Rectal smooth muscle tissue (tissue), 1 donor: ENCODE measurements at regions not wholly inside any gene's neighbourhood (a gene's known extent, or its start where the extent isn't known, plus 50 kb on each side); places are given as distances from the start of the nearest gene placed in this dataset.
A peak's percentile ranks its signal among the peaks of the same experiment; 100 is the strongest.

Experiments used
- H3K27ac ChIP-seq: one replicate; pipeline ENCODE4 v1.7.0; 2013; ENCODE audit warnings: low read depth, low read length, inconsistent platforms
- H3K27me3 ChIP-seq: one replicate; pipeline ENCODE4 v1.7.0; 2013; ENCODE audit warnings: low read length; ENCODE audit not compliant: control insufficient read depth, insufficient read depth
- H3K36me3 ChIP-seq: one replicate; pipeline ENCODE4 v1.7.0; 2013; ENCODE audit warnings: low read length; ENCODE audit not compliant: control insufficient read depth, insufficient read depth
- H3K4me1 ChIP-seq: one replicate; pipeline ENCODE4 v1.7.0; 2013; ENCODE audit warnings: low read length; ENCODE audit not compliant: control insufficient read depth, insufficient read depth
- H3K4me3 ChIP-seq: one replicate; pipeline ENCODE4 v1.7.0; 2013; ENCODE audit warnings: low read length
- H3K9ac ChIP-seq: one replicate; pipeline ENCODE4 v1.7.0; 2013; ENCODE audit warnings: low read length

GRCh38 chr13:40391788-40392187, 274.7 kb downstream of the FOXO1 start:
- H3K4me1 ChIP-seq = no peaks in the 10 kb centered on the region
- no peaks in the 10 kb centered on the region for H3K27me3 ChIP-seq
- H3K4me3 ChIP-seq = no peak overlapping the region
- no peaks in the 10 kb centered on the region for H3K36me3 ChIP-seq
- H3K9ac ChIP-seq = no peak overlapping the region
- no peak overlapping the region for H3K27ac ChIP-seq

DNA sequence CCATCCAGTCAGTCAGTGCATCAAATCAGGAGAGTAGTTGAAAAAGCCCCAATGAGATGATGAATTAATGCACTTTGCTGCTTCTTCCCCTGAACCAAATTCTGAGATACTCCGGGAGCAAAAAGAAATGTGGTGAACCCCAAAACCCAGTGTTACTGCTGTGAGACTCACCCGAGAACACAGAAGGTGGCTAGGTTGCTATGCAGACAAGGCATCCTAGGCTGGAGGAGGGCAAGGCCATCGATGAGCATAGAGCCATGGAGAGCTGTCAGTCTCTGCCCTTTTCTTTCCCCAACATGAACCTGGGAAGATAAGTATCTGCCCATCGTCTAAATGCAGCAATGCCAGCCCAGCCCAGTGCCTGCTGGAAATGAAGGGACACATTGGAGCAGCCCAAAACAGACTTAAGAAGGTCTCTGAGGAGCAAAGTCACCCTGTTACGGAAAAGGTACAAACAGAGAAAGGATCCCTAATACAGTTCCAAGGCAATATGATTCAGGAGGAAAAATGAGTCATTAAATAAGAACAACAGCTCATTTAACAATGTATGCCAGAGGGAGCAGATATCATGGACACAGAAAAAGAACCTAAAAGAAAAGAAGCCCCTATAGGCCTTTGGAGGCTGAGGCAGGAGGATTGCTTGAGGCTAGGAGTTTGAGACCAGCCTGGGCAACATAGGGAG, 272.0 kb downstream of the FOXO1 start:
- no peaks in the 10 kb centered on the region for H3K27me3 ChIP-seq
- no peaks in the 10 kb centered on the region for H3K4me1 ChIP-seq
- H3K9ac ChIP-seq = no peak overlapping the region
- H3K4me3 ChIP-seq = no peak overlapping the region
- no peaks in the 10 kb centered on the region for H3K36me3 ChIP-seq
- no peak overlapping the region for H3K27ac ChIP-seq

- Histone ChIP-seq H3K36me3 (no peaks in the 10 kb centered on the region), H3K27me3 (no peaks in the 10 kb centered on the region), H3K4me1 (peaks cover 13% of the 10 kb centered on the region), H3K4me3 (no peak overlapping the region), H3K27ac (no peak overlapping the region), H3K9ac (no peak overlapping the region)
Measured at GRCh38 chr13:40398065-40398464, 268.4 kb downstream of the FOXO1 start.

DNA sequence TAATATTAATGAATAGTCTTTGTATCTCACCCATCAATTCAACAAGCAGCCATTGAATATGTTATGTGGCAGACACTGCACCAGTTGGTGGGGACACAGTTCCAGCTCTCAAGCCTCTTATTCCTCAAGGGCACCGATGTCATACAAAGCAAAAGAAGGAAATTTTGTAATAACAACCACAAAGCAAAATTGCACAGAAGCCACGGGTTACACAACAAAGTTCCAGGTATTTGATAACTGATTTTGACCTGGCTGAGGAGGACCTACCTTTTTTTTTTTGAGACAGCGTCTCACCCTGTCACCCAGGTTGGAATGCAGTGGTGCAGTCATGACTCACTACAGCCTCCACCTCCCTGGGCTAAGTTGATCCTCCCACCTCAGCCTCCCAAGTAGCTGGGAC, 266.7 kb downstream of the FOXO1 start:
- H3K27me3 ChIP-seq = no peaks in the 10 kb centered on the region
- H3K9ac ChIP-seq = no peak overlapping the region
- no peak overlapping the region for H3K4me3 ChIP-seq
- no peak overlapping the region for H3K27ac ChIP-seq
- no peaks in the 10 kb centered on the region for H3K36me3 ChIP-seq
- peaks cover 17% of the 10 kb centered on the region for H3K4me1 ChIP-seq

- H3K27me3 ChIP-seq = no peaks in the 10 kb centered on the region
- H3K4me3 ChIP-seq = peak overlapping the region; percentile 52
- H3K36me3 ChIP-seq = no peaks in the 10 kb centered on the region
- no peak overlapping the region for H3K9ac ChIP-seq
- peak overlapping the region; percentile 69 for H3K27ac ChIP-seq
- peaks cover 20% of the 10 kb centered on the region for H3K4me1 ChIP-seq
Measured at GRCh38 chr13:40401911-40402776, 264.3 kb downstream of the FOXO1 start.

DNA sequence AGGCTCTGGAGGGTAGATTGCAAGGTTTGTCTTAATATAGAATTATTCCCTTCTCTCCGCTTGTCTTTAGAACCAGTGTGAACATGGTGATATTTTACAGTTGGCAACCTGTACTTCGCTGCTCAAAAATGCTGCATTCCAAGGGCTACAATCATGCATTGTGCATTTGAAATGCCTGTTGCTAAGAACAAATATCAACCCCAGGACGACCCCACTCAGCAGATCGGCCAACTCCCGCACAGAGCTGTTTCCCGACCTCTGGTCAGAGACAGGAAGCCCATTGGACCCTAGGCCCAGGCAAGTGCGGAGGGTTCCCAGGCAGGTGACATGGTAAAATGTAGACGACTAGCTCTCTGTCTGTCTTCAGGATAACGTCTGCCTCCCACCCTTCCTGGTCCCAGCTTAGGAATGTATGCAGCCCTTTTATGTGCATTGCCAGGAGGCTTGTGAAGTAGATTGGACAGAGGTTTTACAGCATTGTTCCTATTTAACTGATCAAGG, 263.5 kb downstream of the FOXO1 start:
- Histone ChIP-seq H3K36me3 (no peaks in the 10 kb centered on the region), H3K4me1 (peaks cover 20% of the 10 kb centered on the region), H3K27me3 (no peaks in the 10 kb centered on the region), H3K27ac (peak overlapping the region; percentile 69), H3K9ac (no peak overlapping the region), H3K4me3 (peak overlapping the region; percentile 3)

DNA sequence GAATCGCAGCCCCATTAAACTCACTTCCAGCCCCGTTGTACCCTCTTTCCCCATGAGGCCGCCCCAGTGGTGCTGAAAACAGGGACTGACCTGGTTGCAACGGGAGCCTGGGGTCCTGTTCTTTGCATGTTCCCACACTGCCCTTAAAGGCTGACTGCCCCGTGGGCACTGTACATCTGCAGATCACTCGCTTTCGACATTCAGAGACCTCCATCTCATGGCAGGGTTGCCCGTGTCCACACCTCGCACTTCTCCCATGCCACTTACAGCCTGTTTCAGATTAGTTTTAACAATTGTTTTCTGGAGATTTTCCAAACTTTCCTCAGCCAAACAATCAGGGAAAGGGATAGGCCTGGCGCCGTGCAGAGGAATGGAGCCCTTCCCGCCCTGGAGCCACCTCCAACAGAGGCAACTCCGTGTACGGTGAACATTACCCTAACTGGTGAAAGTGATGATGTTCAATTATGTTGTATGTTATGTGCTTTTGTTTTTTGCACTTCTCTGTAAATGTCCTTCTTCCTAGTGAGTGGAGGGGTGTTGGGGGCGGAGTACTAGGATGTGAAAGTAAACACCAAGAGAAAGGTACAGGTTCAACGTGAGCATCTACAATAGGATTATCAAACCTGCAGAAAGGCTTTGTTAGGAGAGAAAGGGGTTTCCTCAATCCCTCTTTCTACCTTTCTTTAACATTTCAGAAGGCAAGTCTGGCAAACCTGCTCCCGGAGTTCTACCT, 262.8 kb downstream of the FOXO1 start:
- no peaks in the 10 kb centered on the region for H3K27me3 ChIP-seq
- no peak overlapping the region for H3K4me3 ChIP-seq
- peaks cover 20% of the 10 kb centered on the region for H3K4me1 ChIP-seq
- no peak overlapping the region for H3K9ac ChIP-seq
- no peaks in the 10 kb centered on the region for H3K36me3 ChIP-seq
- peak overlapping the region; percentile 69 for H3K27ac ChIP-seq

DNA sequence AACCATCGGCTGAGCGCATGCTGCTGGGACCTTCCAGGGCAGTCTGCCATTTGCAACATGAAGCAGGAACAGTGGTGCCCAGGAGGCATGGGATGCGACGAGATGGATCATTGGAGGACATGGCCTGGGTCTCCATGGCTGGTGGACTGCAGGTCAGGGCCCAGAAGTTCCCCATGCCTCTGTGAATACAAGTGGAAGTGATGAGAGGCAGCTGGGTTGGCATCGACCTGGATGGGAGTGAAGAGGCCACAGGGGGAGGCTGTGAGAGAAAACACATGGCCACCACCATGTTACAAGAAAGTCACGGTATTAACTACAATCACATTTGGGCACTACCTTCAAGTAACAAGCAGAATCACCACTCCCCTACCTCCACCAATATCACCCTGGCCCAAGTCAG, 262.0 kb downstream of the FOXO1 start:
- Histone ChIP-seq H3K27ac (no peak overlapping the region), H3K4me3 (no peak overlapping the region), H3K36me3 (no peaks in the 10 kb centered on the region), H3K9ac (no peak overlapping the region), H3K4me1 (peaks cover 20% of the 10 kb centered on the region), H3K27me3 (no peaks in the 10 kb centered on the region)

DNA sequence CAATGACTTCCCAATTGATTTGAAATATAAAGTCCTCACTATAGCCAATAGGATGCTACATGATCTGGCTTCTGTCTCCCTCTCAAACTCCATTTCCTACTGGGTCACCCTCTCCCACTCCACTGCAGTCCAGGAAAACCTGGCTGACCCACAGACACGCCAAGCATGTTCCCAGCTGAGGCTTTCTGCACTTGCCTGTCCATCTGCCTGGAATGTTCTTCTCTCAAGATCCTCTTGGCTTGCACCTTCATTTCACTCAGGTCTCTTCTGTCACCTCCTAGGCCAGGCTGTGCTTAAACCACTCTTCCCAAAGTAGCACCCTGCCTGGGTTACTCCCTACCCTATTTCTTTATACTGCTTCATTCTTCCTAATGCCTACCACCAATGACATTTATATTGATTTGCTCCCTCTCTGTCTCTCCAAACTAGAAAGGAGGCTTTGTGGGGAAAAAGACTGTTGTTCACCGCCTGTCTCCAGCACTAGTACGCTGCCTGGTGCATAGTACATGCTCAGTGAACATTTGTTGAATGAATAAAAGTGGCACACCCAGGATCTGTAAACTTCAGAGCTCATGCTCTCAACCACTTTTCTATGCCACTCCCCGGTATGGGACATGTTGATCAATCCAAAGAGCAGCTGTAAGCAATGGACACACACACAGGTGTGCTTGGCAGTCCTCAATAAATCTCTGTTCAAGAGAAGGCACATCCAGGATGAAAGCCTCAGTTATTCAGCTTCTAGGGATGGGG, 261.3 kb downstream of the FOXO1 start:
- H3K4me1 ChIP-seq = peaks cover 20% of the 10 kb centered on the region
- no peaks in the 10 kb centered on the region for H3K36me3 ChIP-seq
- no peaks in the 10 kb centered on the region for H3K27me3 ChIP-seq
- no peak overlapping the region for H3K9ac ChIP-seq
- no peak overlapping the region for H3K27ac ChIP-seq
- no peak overlapping the region for H3K4me3 ChIP-seq

DNA sequence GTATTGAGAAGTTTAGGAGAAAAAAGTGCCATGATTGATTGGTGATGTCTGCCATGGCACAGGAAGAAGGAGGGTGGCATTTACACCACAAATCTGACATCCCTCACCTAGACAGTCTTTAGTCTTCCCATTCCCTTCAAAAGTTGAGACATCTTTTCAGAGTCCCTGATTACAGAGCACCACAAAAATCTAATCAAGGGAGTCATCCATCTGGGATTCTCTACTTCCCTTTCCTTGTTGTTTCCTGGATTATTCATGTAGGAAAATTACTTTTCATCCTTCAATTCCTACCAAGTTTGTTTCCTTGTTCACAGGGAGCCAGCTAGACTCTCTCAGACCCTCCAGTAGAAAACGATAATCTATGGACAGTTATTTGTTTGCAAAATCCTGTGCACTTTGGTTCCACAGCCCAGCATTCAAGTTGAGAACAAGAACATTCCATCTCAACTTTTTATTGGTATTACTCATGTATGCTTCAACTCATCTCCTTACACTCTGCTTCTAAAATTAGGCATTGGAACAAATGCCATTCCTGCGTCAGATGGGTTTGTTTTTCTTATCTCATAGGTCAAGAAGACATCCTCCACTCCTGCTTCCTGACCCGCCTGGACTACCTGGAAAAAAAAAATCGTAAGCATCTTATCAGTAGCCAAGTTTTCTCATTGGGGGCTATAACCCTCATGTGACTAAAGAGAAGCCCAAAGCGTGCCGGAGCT, 259.9 kb downstream of the FOXO1 start:
- no peak overlapping the region for H3K4me3 ChIP-seq
- H3K9ac ChIP-seq = no peak overlapping the region
- H3K27me3 ChIP-seq = no peaks in the 10 kb centered on the region
- peaks cover 16% of the 10 kb centered on the region for H3K4me1 ChIP-seq
- H3K27ac ChIP-seq = peak overlapping the region; percentile 63
- H3K36me3 ChIP-seq = no peaks in the 10 kb centered on the region

- H3K27me3 ChIP-seq = no peaks in the 10 kb centered on the region
- H3K27ac ChIP-seq = no peak overlapping the region
- no peak overlapping the region for H3K4me3 ChIP-seq
- H3K9ac ChIP-seq = no peak overlapping the region
- peaks cover 9% of the 10 kb centered on the region for H3K4me1 ChIP-seq
- no peaks in the 10 kb centered on the region for H3K36me3 ChIP-seq
Measured at GRCh38 chr13:40407567-40407966, 258.9 kb downstream of the FOXO1 start.
